HG03575 (cell line): ENCODE measurements at regions not wholly inside any gene's neighbourhood (a gene's known extent, or its start where the extent isn't known, plus 50 kb on each side); places are given as distances from the start of the nearest gene placed in this dataset.

Source experiments
- ATAC-seq: cut with Tn5 transposase; IDR thresholded peaks from one replicate; pipeline ENCODE4 v1.9.1; 2021; ENCODE audit not compliant: unreplicated experiment, insufficient number of reproducible peaks, low FRiP score; ENCODE audit errors: extremely low read depth

- no peak for ATAC-seq
These were observed 1104.2 kb downstream of the BCL11A start for GRCh38 chr2:59449274-59449673.

- no peak for ATAC-seq
These were observed 1113.0 kb downstream of the BCL11A start for GRCh38 chr2:59440491-59440890.

GRCh38 chr2:59435635-59436034 is 1117.8 kb downstream of the BCL11A start:
- ATAC-seq, result no peak

- no peak for ATAC-seq
These were observed 1124.5 kb downstream of the BCL11A start for GRCh38 chr2:59428940-59429339.

- no peak for ATAC-seq
These were observed 1125.5 kb downstream of the BCL11A start for GRCh38 chr2:59427980-59428379.

- ATAC-seq, result no peak
These were observed 1128.2 kb downstream of the BCL11A start for GRCh38 chr2:59425247-59425646.

- ATAC-seq, result no peak
These were observed 1139.5 kb downstream of the BCL11A start for GRCh38 chr2:59413751-59414570.

GRCh38 chr2:59399126-59399525 is 1154.3 kb downstream of the BCL11A start:
- ATAC-seq, result no peak

GRCh38 chr2:59398081-59398480 is 1155.4 kb downstream of the BCL11A start:
- no peak for ATAC-seq

- ATAC-seq, result no peak
These were observed 1154.0 kb upstream of the FANCL start for GRCh38 chr2:59395119-59395518.

GRCh38 chr2:59391896-59392295 is 1150.8 kb upstream of the FANCL start:
- no peak for ATAC-seq

- no peak for ATAC-seq
These were observed 1149.5 kb upstream of the FANCL start for GRCh38 chr2:59390581-59390980.

GRCh38 chr2:59389240-59389639 is 1148.1 kb upstream of the FANCL start:
- ATAC-seq, result no peak

- ATAC-seq, result no peak
These were observed 1144.8 kb upstream of the FANCL start for GRCh38 chr2:59385971-59386370.

- ATAC-seq, result no peak
These were observed 1142.3 kb upstream of the FANCL start for GRCh38 chr2:59383473-59383872.

GRCh38 chr2:59378127-59378526 is 1137.0 kb upstream of the FANCL start:
- ATAC-seq, result no peak

- ATAC-seq, result no peak
These were observed 1125.2 kb upstream of the FANCL start for GRCh38 chr2:59366288-59366687.

GRCh38 chr2:59354498-59354897 is 1113.4 kb upstream of the FANCL start:
- no peak for ATAC-seq

- ATAC-seq, result no peak
These were observed 1112.3 kb upstream of the FANCL start for GRCh38 chr2:59353306-59353921.

GRCh38 chr2:59342166-59342565 is 1101.0 kb upstream of the FANCL start:
- no peak for ATAC-seq

- no peak for ATAC-seq
These were observed 1098.7 kb upstream of the FANCL start for GRCh38 chr2:59339837-59340207.
